NCI-H526 (cell line): ENCODE measurements at regions not wholly inside any gene's neighbourhood (a gene's known extent, or its start where the extent isn't known, plus 50 kb on each side); places are given as distances from the start of the nearest gene placed in this dataset.
A peak's percentile ranks its signal among the peaks of the same experiment; 100 is the strongest.

Experiments used
- DNase-seq, 2 experiments: peaks; one replicate each; lab custom pipeline; 2025; lab: John Stamatoyannopoulos, UW

- no peak for DNase-seq
Observed at GRCh38 chr1:86229405-86229975, 72.9 kb upstream of the COL24A1 start.

- DNase-seq, result no peak
Observed at GRCh38 chr1:86228546-86228945, 72.0 kb upstream of the COL24A1 start.

GRCh38 chr1:86227026-86227425, 70.5 kb upstream of the COL24A1 start:
- DNase-seq, result no peak

GRCh38 chr1:86226204-86226603, 69.6 kb upstream of the COL24A1 start:
- peak; percentile 67 to 75 for DNase-seq

GRCh38 chr1:86224651-86225310, 68.2 kb upstream of the COL24A1 start:
- DNase-seq, result no peak

GRCh38 chr1:86218859-86219258, 62.3 kb upstream of the COL24A1 start:
- DNase-seq, result no peak

GRCh38 chr1:86214605-86215004, 58.0 kb upstream of the COL24A1 start:
- no peak for DNase-seq

- no peak for DNase-seq
Observed at GRCh38 chr1:86209346-86209745, 52.8 kb upstream of the COL24A1 start.

- no peak for DNase-seq
Observed at GRCh38 chr1:86207323-86207722, 50.8 kb upstream of the COL24A1 start.
